ENCODE measurements at regions not wholly inside any gene's neighbourhood (a gene's known extent, or its start where the extent isn't known, plus 50 kb on each side); places are given as distances from the start of the nearest gene placed in this dataset.

DNA sequence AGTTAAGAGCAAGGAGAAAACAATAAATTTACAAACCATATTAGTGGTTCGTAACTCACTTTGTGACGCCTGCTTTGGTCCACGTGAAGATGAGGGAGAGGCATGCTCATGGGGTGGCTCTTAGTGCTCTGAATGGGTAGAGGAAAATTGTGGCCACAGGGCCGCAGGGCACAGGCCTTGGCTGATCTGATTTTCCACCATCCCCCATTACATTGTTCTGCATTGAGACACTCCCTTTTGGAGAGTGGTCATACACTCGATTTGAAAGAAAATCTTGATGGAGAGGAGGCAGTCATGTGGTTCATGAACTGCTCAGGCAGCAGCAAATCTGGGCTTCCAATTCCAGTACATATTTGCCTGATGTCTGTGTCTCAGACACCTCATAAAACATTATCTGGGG lies 815.2 kb downstream of the UQCRFS1 start:
- Mint-ChIP-seq H3K9me3 (peaks cover 6% of the 10 kb centered on the region), H3K36me3 (ENCODE audit: low read depth) (no peaks in the 10 kb centered on the region), H3K27me3 (ENCODE audit: low read depth) (no peaks in the 10 kb centered on the region), H3K27ac (no peak overlapping the region), H3K4me1 (ENCODE audit: low read depth) (peaks cover 7% of the 10 kb centered on the region), H3K4me3 (no peak overlapping the region)
- DNase-seq (ENCODE audit: low spot score) = no peak

GRCh38 chr19:28397306-28397705 lies 815.6 kb downstream of the UQCRFS1 start:
- Mint-ChIP-seq H3K9me3 (peaks cover 6% of the 10 kb centered on the region), H3K4me1 (ENCODE audit: low read depth) (peaks cover 7% of the 10 kb centered on the region), H3K4me3 (no peak overlapping the region), H3K36me3 (ENCODE audit: low read depth) (no peaks in the 10 kb centered on the region), H3K27me3 (ENCODE audit: low read depth) (no peaks in the 10 kb centered on the region), H3K27ac (no peak overlapping the region)
- DNase-seq (ENCODE audit: low spot score) = no peak

GRCh38 chr19:28396287-28396831 lies 816.6 kb downstream of the UQCRFS1 start:
- Mint-ChIP-seq H3K27ac (no peak overlapping the region), H3K27me3 (ENCODE audit: low read depth) (no peaks in the 10 kb centered on the region), H3K4me1 (ENCODE audit: low read depth) (peaks cover 7% of the 10 kb centered on the region), H3K36me3 (ENCODE audit: low read depth) (no peaks in the 10 kb centered on the region), H3K9me3 (peaks cover 6% of the 10 kb centered on the region), H3K4me3 (no peak overlapping the region)
- DNase-seq (ENCODE audit: low spot score) = no peak

DNA sequence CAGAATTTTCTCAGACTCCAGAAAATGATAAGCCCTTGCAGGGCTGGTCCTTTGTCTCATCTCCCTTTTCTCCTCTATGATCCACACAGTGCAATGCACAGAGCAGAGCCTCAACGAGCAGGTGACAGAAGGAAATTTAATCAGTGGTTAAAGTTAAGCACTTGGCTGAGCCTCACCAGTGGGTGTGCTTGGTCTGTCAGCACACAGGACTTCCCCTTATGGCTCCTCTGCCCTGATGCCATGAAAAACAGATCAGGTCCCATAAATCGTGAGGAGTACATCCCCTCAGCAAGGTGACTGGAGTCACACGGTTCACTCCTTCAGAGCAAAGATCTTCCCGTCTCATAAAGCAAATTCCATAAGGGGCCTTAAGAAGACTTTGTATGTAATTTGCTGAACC lies 818.2 kb downstream of the UQCRFS1 start:
- Mint-ChIP-seq H3K4me3 (no peak overlapping the region), H3K9me3 (peaks cover 6% of the 10 kb centered on the region), H3K4me1 (ENCODE audit: low read depth) (peaks cover 7% of the 10 kb centered on the region), H3K36me3 (ENCODE audit: low read depth) (no peaks in the 10 kb centered on the region), H3K27ac (no peak overlapping the region), H3K27me3 (ENCODE audit: low read depth) (no peaks in the 10 kb centered on the region)
- no peak for DNase-seq (ENCODE audit: low spot score)

GRCh38 chr19:28393574-28394336 lies 819.2 kb downstream of the UQCRFS1 start:
- peaks cover 11% of the 10 kb centered on the region for H3K4me1 Mint-ChIP-seq (ENCODE audit: low read depth)
- H3K27ac Mint-ChIP-seq = peak overlapping the region; percentile 47
- DNase-seq (ENCODE audit: low spot score) = no peak
- H3K27me3 Mint-ChIP-seq (ENCODE audit: low read depth) = no peaks in the 10 kb centered on the region
- no peaks in the 10 kb centered on the region for H3K9me3 Mint-ChIP-seq
- H3K36me3 Mint-ChIP-seq (ENCODE audit: low read depth) = no peaks in the 10 kb centered on the region
- H3K4me3 Mint-ChIP-seq = peak overlapping the region; percentile 46

- Mint-ChIP-seq H3K9me3 (no peaks in the 10 kb centered on the region), H3K4me1 (ENCODE audit: low read depth) (peaks cover 11% of the 10 kb centered on the region), H3K27ac (no peak overlapping the region), H3K27me3 (ENCODE audit: low read depth) (no peaks in the 10 kb centered on the region), H3K36me3 (ENCODE audit: low read depth) (no peaks in the 10 kb centered on the region), H3K4me3 (no peak overlapping the region)
- no peak for DNase-seq (ENCODE audit: low spot score)
Measured at GRCh38 chr19:28388988-28389387, 824.0 kb downstream of the UQCRFS1 start.

DNA sequence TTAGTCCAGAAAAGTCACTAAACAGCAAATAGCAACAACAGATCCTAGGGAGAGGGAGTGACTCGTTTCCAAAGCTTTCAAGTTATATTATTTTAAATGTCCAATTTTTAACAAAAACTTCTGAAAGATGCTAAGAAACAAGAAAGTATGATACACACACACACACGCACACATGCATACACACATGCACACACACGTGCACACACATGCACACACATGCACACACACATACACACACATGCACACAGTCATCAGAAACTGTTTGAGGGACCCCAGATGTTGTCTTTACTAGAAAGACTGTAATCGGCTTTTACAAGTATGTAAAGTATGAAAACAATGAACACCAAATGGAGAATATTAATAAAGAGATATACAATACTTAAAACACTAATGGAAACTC lies 825.4 kb downstream of the UQCRFS1 start:
- no peaks in the 10 kb centered on the region for H3K9me3 Mint-ChIP-seq
- DNase-seq (ENCODE audit: low spot score) = no peak
- H3K4me1 Mint-ChIP-seq (ENCODE audit: low read depth) = peaks cover 7% of the 10 kb centered on the region
- H3K4me3 Mint-ChIP-seq = no peak overlapping the region
- H3K36me3 Mint-ChIP-seq (ENCODE audit: low read depth) = no peaks in the 10 kb centered on the region
- no peaks in the 10 kb centered on the region for H3K27me3 Mint-ChIP-seq (ENCODE audit: low read depth)
- no peak overlapping the region for H3K27ac Mint-ChIP-seq

- H3K36me3 Mint-ChIP-seq (ENCODE audit: low read depth) = no peaks in the 10 kb centered on the region
- H3K4me1 Mint-ChIP-seq (ENCODE audit: low read depth) = peaks cover 7% of the 10 kb centered on the region
- no peak overlapping the region for H3K4me3 Mint-ChIP-seq
- H3K27me3 Mint-ChIP-seq (ENCODE audit: low read depth) = no peaks in the 10 kb centered on the region
- no peak for DNase-seq (ENCODE audit: low spot score)
- no peaks in the 10 kb centered on the region for H3K9me3 Mint-ChIP-seq
- H3K27ac Mint-ChIP-seq = peak overlapping the region; percentile 50
Measured at GRCh38 chr19:28386470-28386869, 826.5 kb downstream of the UQCRFS1 start.

- Mint-ChIP-seq H3K27ac (peak overlapping the region; percentile 50), H3K4me3 (peak overlapping the region; percentile 28), H3K4me1 (ENCODE audit: low read depth) (peaks cover 7% of the 10 kb centered on the region), H3K27me3 (ENCODE audit: low read depth) (no peaks in the 10 kb centered on the region), H3K36me3 (ENCODE audit: low read depth) (no peaks in the 10 kb centered on the region), H3K9me3 (no peaks in the 10 kb centered on the region)
- DNase-seq (ENCODE audit: low spot score) = no peak
Measured at GRCh38 chr19:28386066-28386465, 826.9 kb downstream of the UQCRFS1 start.

GRCh38 chr19:28377077-28377476 lies 835.9 kb downstream of the UQCRFS1 start:
- Mint-ChIP-seq H3K27me3 (ENCODE audit: low read depth) (no peaks in the 10 kb centered on the region), H3K9me3 (peaks cover 8% of the 10 kb centered on the region), H3K36me3 (ENCODE audit: low read depth) (no peaks in the 10 kb centered on the region), H3K27ac (no peak overlapping the region), H3K4me1 (ENCODE audit: low read depth) (no peaks in the 10 kb centered on the region), H3K4me3 (no peak overlapping the region)
- DNase-seq (ENCODE audit: low spot score) = no peak

- Mint-ChIP-seq H3K4me3 (no peak overlapping the region), H3K36me3 (ENCODE audit: low read depth) (no peaks in the 10 kb centered on the region), H3K9me3 (peaks cover 14% of the 10 kb centered on the region), H3K4me1 (ENCODE audit: low read depth) (no peaks in the 10 kb centered on the region), H3K27me3 (ENCODE audit: low read depth) (no peaks in the 10 kb centered on the region), H3K27ac (no peak overlapping the region)
- DNase-seq (ENCODE audit: low spot score) = no peak
Measured at GRCh38 chr19:28374971-28375370, 838.0 kb downstream of the UQCRFS1 start.

DNA sequence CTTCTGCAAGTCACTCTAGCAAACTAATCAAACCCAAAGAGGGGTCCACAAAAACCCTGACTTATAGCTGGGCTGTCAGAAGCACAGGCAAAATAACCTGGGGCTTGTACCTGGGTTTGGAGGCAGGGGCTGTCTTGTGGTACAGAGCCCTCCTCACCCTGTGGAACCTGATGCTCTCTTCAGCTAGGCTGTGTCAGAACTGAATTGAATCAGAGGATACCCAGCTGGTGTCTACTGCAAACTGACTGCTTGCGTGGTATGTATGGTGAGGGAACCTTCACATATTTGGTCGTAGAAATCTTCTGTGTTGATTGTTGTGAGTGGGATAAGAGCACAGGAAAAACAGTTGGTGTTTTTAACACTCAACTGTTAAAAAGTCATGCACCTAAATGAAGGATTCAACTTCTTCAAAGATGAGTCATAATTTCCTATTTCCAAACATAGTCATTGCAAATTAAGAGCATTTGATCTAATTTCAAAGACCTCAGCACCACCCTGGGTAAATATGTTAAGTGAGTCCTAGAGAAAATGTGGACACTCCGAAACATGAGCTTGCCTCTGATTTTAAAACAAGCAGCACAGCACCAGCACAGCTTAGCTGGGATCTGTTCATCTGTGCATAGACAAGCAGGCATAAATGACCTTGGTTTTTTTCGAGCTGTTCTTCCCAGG lies 840.2 kb downstream of the UQCRFS1 start:
- DNase-seq (ENCODE audit: low spot score) = no peak
- Mint-ChIP-seq H3K27ac (no peak overlapping the region), H3K4me1 (ENCODE audit: low read depth) (no peaks in the 10 kb centered on the region), H3K9me3 (peaks cover 14% of the 10 kb centered on the region), H3K36me3 (ENCODE audit: low read depth) (no peaks in the 10 kb centered on the region), H3K27me3 (ENCODE audit: low read depth) (no peaks in the 10 kb centered on the region), H3K4me3 (no peak overlapping the region)

DNA sequence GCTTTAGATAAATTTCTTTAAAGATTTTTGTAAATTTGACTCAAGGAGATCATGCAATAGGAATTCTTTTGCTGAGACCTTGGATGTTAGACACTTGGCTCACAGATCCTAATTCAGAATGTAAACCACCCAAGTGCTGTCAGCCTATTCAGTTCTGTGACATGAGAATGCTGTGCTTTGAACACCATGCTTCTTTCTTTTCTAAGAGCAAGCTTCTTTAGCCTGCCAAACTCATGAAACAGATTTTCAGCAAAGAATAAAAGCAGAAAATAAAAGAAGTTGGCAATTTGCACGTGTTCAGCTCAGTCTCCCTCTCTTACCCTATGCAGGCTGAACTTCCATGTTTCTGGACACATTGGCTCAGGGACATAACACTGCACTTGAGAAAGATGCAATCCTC lies 845.8 kb downstream of the UQCRFS1 start:
- Mint-ChIP-seq H3K36me3 (ENCODE audit: low read depth) (peaks cover 2% of the 10 kb centered on the region), H3K4me1 (ENCODE audit: low read depth) (no peaks in the 10 kb centered on the region), H3K27ac (no peak overlapping the region), H3K9me3 (peaks cover 18% of the 10 kb centered on the region), H3K27me3 (ENCODE audit: low read depth) (no peaks in the 10 kb centered on the region), H3K4me3 (no peak overlapping the region)
- DNase-seq (ENCODE audit: low spot score) = no peak

- H3K9me3 Mint-ChIP-seq = peaks cover 7% of the 10 kb centered on the region
- H3K36me3 Mint-ChIP-seq (ENCODE audit: low read depth) = peaks cover 2% of the 10 kb centered on the region
- no peaks in the 10 kb centered on the region for H3K27me3 Mint-ChIP-seq (ENCODE audit: low read depth)
- H3K4me3 Mint-ChIP-seq = no peak overlapping the region
- no peaks in the 10 kb centered on the region for H3K4me1 Mint-ChIP-seq (ENCODE audit: low read depth)
- DNase-seq (ENCODE audit: low spot score) = no peak
- H3K27ac Mint-ChIP-seq = no peak overlapping the region
Measured at GRCh38 chr19:28363254-28363653, 849.7 kb downstream of the UQCRFS1 start.
